ENCODE measurements at regions not wholly inside any gene's neighbourhood (a gene's known extent, or its start where the extent isn't known, plus 50 kb on each side); places are given as distances from the start of the nearest gene placed in this dataset.
"Not testable (repeated sequence)": the region's sequence is repeated elsewhere in the genome, so short reads cannot be mapped to it uniquely, and the experiment has no call there.

GRCh38 chr14:34058510-34058909 is 107.6 kb upstream of the EGLN3 start:
- DNase-seq: no peak

GRCh38 chr14:34056046-34056445 is 105.2 kb upstream of the EGLN3 start:
- no peak for DNase-seq

DNA sequence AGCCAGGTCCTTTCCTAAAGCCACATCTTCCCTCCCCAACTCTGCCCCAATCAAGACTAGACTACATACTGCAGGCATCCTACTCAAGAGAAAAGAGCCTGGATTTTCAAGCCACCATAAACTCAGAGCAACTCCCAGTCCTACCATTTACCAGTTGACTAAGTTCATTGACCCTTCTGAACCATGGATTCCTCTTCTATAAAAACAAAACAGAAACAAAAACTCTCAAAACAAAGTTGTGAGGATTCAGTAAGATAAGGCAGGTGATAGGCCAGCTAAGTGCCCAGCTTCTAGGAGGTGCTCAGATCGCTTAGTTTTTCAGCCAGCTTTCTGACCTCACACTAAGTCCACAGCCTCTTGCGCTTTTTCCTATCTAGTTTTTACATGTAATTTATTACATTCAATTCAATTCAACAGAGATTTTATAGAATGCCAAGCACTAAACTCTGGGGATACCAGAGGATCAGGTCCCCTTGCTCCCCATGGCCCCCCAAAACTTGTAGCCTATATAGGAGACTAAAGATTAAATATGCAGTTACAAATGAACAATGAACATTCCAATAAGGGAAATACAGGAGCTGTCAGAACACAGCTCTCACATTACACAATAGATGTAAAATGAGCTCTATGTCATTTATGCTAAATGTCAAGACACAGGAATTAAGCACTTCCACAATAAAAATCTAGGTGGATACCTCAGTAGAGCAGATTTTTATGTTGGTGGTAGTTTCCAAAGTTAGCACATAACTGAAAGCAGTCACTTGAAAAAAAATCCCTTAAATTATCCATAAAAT is 104.5 kb upstream of the EGLN3 start:
- DNase-seq: no peak

DNA sequence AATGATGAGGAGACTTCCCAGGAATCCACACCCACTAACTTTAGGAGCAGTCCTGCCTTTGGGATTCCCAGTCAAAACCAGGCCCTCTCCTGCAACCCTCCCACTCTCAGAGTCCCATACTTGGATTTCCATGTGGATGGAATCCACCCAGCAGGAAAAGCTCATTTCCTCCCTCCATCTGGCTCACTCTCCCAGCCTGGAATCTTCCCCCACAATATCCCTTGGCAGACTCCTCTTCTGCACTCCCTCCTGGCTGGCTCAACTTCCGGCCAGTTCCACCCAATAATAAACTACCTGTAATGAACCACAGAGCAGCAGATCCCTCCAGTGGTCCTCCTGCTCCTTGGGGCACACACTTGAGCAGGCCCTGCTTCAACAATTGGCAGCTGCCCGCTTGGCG is 102.8 kb upstream of the EGLN3 start:
- DNase-seq: no peak

DNA sequence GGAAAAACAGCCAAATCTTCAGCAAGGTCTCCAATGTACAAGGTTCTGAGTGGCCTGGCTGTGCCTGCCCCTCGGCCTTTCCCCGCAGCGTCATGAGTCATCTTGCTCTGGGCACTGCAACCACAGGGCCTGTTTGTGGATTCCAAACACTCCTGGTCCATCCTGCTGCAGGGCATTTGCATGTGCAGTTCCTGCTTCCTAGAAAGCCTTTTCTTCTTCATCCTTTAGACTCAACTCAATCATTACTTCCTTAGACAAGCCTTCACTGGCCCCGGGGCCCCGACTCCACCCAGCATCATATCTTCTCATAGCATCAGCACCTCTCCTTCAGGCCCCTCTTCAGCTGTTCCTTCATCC is 101.8 kb upstream of the EGLN3 start:
- DNase-seq: no peak

DNA sequence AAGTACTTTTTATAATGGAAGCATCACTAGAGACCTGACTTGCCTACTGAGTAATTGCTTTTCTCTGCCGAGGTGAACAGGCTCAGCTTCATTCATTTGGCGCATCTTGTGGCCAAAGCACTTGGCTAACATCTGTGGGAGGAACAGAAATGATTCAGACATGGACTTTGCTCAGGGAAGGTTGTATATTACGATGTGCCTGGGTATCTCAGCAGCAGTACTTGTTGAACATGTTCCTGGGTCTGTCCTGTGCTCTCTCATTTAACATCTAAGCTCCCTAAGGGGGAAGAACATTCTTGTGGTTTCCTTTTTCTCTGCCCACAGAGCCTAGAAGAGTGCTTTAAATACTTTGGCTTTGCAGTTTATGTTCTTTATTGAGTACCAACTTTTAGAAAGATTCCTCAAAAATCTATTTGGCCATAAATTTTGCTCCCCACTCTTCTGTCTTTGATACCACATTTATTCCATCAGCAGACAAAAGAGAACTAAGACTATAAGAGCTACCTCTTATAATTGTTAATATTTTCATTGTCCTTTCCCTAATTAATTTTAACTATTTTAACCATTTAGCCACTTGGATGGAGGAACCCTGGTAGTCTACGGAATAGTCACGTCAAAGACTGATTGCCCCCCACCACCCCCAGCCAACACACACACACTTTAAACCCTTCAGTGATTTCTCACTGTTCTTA is 101.2 kb upstream of the EGLN3 start:
- no peak for DNase-seq

- DNase-seq: no peak
Observed at GRCh38 chr14:34050606-34051005, 99.7 kb upstream of the EGLN3 start.

DNA sequence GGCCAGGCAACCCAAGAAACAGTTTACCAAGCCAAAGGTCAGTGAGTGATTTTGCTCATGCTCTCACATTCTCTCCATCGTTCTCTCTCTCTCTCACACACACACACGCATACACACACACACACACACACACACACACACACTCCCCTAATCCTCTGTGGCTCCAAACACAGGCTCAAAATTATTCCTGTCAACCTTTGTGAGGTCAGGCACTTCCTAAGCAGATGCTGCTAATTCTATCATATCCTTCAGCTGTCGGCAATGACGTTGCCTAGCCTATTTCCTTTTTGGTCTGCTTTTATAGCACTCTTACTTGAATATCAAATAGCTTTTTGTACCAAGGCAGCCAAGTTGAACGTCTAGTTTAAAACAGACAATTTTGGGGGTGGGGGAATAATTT is 98.9 kb upstream of the EGLN3 start:
- no peak for DNase-seq

DNA sequence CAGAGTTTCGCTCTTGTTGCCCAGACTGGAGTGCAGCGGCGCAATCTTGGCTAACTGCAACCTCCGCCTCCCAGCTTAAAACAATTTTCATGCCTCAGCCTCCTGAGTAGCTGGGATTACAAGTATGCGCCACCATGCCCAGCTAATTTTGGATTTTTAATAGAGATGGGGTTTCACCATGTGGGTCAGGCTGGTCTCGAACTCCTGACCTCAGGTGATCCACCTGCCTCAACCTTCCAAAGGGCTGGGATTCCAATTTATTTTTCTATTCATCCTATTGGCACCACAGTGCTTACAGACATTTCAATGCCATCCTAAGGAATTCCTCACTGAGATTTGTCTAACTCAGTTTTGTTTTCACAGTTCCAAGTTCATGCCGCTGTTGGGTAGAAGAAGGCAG is 98.3 kb upstream of the EGLN3 start:
- DNase-seq: not testable (repeated sequence)

- no peak for DNase-seq
Observed at GRCh38 chr14:34046799-34047520, 96.1 kb upstream of the EGLN3 start.

DNA sequence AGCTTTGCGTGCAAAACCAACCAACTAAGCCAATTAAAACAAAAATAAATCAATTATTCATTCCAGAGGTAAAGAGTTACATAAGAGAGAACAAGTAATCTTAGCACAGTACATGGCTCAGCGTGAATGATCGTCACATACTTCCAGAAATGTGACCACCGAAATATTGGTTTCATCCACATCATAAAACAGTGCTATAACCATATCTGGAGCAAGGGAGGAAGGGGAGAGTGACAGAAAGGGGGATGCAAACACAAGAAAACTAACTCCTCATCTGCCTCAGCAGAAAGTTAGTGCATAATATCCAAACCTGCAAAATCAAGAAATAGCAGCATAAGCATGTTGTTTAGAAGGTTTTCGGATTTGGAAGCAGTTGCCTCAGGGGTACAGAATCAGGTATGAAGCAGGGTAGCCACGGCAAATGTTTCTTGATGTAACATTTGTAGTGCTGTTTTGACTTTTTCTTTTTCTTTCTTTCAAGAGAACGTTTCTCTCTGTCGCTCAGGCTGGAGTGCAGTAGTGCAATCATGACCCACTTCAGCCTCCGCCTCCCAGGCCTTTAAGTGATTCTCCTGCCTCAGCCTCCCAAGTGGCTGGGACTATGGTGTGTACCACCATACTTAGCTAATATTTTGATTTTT is 93.9 kb upstream of the EGLN3 start:
- no peak for DNase-seq

GRCh38 chr14:34044373-34044637 is 93.4 kb upstream of the EGLN3 start:
- DNase-seq: no peak

DNA sequence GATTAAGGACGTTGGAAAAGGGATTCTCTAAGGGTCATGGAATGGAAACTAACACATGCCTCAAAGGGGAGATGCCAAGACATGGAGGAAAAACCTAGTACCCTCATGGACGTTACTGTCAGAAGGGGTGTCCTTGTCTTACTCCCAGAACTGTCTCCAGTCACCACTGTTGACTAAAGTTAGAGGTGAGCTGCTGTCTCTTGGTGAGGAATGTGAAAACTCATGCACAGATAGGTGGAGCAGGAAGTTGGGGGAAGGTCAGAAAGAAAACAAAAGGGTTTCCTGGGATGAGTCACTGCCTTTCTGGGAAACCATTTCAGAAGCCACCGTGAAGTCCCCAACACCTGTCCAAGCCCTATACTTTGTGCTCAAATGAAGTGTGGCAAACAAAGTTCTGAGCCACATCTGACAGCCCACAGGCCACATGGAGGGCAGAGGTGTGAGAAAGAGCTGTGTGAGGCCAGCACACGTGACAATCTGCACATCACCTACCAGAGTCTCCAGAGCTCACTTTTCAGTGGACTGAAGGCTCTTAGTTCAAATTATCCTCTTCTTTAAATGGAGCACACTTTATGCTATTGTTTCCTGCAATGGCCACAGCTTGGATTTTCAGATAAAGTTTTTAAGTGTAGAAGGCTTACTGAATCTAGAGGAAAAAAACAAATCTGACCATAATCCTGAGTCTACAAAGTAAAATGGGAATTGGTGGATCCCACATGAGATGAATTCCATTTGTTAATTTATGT is 92.9 kb upstream of the EGLN3 start:
- peak; percentile 40 for DNase-seq

DNA sequence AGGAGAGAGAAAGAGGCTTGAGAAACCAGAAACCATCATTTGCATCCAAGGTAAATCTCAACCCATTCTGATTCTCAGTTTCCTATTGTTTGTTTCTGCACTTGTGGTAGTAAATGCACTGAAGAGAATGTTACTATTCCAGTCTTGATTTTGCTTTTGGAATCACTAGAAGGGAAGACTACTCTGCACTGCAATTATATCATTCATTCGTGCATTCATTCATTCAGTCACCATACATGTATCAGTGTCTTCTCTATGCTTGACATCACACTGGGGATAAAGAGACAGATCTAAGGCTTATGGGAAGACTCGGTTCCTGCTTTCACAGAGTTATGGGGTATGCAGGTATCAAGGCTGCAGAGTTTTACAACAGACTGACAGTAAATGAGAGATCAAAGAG is 90.3 kb upstream of the EGLN3 start:
- DNase-seq: no peak

- no peak for DNase-seq
Observed at GRCh38 chr14:34040766-34041165, 89.9 kb upstream of the EGLN3 start.

DNA sequence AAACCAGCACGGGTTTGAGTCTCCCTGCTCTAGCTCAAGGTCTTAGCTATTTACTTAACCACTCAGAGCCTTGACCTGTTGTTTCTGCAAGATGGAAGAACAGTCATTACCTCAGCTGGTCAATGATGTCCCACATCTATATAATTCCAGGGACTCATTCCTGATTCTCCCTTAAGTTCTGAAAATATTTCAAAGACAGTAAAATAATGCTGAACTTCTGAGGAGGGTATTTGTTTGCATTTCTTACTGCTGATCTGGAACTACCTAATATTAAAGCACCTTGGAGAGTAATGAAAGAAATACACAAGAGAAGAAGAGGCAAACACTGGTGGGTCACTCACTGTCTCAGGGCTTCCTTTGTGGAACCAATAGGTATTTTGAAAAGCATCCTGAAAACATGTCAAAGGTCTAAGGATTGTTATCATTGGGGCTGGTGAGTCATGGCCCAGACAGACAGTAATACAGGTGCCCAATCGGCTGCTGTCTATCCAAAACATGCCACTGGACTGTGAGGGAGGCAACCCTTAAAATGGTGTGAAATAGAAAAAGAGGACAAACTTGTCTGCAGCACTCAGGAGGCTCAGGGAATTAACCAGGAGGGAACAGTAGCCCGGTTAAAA is 88.7 kb upstream of the EGLN3 start:
- no peak for DNase-seq

DNA sequence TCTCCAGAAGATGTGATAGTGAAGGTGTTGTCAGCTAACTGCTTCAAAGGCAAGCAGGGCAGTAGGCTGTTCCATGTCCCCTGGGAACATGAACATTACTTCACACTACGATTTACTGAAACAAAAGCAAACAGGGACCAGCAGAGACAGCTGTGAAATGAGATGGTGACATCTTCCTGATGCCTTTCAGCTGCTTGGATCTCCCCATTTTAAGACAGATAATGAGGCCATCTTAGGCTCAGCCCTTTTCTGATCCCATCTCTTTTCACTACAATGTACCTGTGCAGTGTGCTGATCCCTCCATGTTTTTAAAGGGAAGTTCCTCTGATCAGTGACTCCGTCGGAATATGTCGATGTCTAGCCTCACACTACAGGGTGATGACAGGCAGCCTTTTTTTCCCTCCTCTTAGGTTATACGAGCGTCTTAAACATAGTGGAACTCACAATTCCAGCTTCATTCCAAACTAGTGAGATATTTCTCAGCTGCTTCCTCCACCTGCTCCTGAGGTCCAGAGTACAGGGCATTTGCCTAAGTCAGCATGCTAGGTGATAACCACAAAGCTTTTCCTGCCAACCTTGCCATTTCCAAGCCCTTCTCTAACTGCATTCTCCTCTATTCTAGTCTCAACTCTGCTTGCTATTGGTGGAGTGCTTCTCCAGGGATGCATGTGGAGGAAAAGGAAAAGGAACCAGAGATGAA is 87.6 kb upstream of the EGLN3 start:
- DNase-seq: no peak

GRCh38 chr14:34036319-34036766 is 85.5 kb upstream of the EGLN3 start:
- DNase-seq: no peak

DNA sequence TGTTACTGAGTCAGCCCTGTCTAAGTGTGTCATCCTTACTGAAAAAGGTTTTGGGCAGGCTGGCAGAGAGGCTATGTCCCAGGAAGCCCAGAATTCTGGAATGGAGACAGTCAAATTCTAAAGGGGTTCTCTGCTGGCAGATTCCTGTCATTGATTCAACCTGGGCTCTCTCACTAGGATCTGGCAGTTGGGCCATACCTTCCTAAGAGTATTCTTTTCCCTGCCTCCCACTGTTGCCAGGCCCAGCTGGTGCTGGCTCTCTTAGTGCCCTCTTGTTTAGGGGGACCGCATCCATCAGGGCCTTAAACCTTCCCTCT is 85.0 kb upstream of the EGLN3 start:
- DNase-seq: no peak

- no peak for DNase-seq
Observed at GRCh38 chr14:34035177-34035933, 84.5 kb upstream of the EGLN3 start.

GRCh38 chr14:34034447-34035176 is 83.7 kb upstream of the EGLN3 start:
- no peak for DNase-seq

Data from activated CD8-positive, alpha-beta memory T cell treated with anti-CD3 and anti-CD28 coated beads, Interleukin-2, amount 50 U/mL, for 4 hours (primary cell).